HG03521 (cell line): ENCODE measurements at regions not wholly inside any gene's neighbourhood (a gene's known extent, or its start where the extent isn't known, plus 50 kb on each side); places are given as distances from the start of the nearest gene placed in this dataset.

Experiments
- ATAC-seq: cut with Tn5 transposase; IDR thresholded peaks from one replicate; pipeline ENCODE4 v1.9.1; 2021; ENCODE audit warnings: mild to moderate bottlenecking, moderate library complexity; ENCODE audit not compliant: unreplicated experiment

DNA sequence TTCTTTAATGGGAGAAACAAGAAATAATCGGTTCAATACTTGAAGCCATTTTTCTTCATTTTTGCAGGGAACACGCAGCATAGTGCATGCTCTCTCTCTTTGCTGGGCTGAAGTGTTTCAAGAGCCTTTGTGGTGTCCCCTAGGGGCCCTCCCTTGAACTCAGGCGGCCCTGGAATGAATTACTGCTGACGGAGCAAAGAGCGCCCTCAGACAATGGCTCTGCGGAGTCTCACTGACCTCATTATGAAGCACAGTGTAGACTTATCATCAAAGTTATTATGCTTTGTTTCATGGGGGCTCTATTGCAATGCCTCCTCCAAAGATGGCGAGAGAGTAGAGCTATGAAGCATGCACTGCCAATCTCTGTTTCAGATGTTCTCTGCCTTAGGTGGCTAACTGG is 64.8 kb upstream of the ADCY2 start:
- no peak for ATAC-seq
